SU-DHL-6 (cell line): ENCODE measurements at regions not wholly inside any gene's neighbourhood (a gene's known extent, or its start where the extent isn't known, plus 50 kb on each side); places are given as distances from the start of the nearest gene placed in this dataset.

Experiments used
- H2AFZ ChIP-seq: fragments of 200-600 bp; sonication (generic); 2 replicates; pipeline ENCODE4 v1.6.1; 2014; ENCODE audit warnings: low read depth, mild to moderate bottlenecking, moderate library complexity, mixed read lengths, antibody characterized with exemption, low read length; ENCODE audit not compliant: severe bottlenecking
- H3F3A ChIP-seq: fragments of 200-600 bp; shearing (Covaris generic); 2 replicates; pipeline ENCODE4 v1.6.0; 2016; ENCODE audit warnings: antibody characterized with exemption, mild to moderate bottlenecking; ENCODE audit not compliant: insufficient read depth
- H3K27ac ChIP-seq: fragments of 200-600 bp; sonication (generic); 2 replicates; pipeline ENCODE4 v1.5.1; 2016; ENCODE audit warnings: low read depth, mild to moderate bottlenecking, low read length, moderate library complexity, mixed read lengths
- H3K27me3 ChIP-seq: fragments of 200-600 bp; sonication (generic), shearing (Covaris generic); 2 replicates; pipeline ENCODE4 v1.6.0; 2014; ENCODE audit warnings: mild to moderate bottlenecking, low read length
- H3K36me3 ChIP-seq: fragments of 200-600 bp; sonication (generic); 2 replicates; pipeline ENCODE4 v1.6.1; 2014; ENCODE audit warnings: mild to moderate bottlenecking, low read length, mixed read lengths
- H3K4me2 ChIP-seq: fragments of 300-600, 200-600 bp; shearing (Covaris generic), sonication (generic); 2 replicates; pipeline ENCODE4 v1.6.0; 2014; ENCODE audit warnings: low read length, low read depth, mild to moderate bottlenecking; ENCODE audit not compliant: poor library complexity, severe bottlenecking
- H3K4me3 ChIP-seq: fragments of 200-600 bp; sonication (generic); 2 replicates; pipeline ENCODE4 v1.5.1; 2014; ENCODE audit warnings: antibody characterized with exemption, low read length, mild to moderate bottlenecking, mixed read lengths; ENCODE audit not compliant: insufficient read depth, poor library complexity, severe bottlenecking
- H3K79me2 ChIP-seq: fragments of 200-600 bp; sonication (generic); 2 replicates; pipeline ENCODE4 v1.6.1; 2014; ENCODE audit warnings: mild to moderate bottlenecking, low read length, moderate library complexity; ENCODE audit not compliant: insufficient read depth
- H3K9ac ChIP-seq: fragments of 200-600 bp; sonication (generic); 2 replicates; pipeline ENCODE4 v1.7.0; 2014; ENCODE audit warnings: mild to moderate bottlenecking, low read length
- H3K9me2 ChIP-seq: fragments of 200-600 bp; sonication (generic); replicated peaks from 2 replicates; pipeline ENCODE4 v1.6.1; 2014; ENCODE audit warnings: low read length; ENCODE audit not compliant: insufficient read depth
- H3K9me3 ChIP-seq: fragments of 200-600 bp; sonication (generic); 2 replicates; pipeline ENCODE4 v1.6.1; 2014; ENCODE audit warnings: low read length, mixed read lengths; ENCODE audit not compliant: insufficient read depth
- H4K20me1 ChIP-seq: fragments of 200-600 bp; sonication (generic); 2 replicates; pipeline ENCODE4 v1.6.1; 2014; ENCODE audit warnings: low read depth, mild to moderate bottlenecking, antibody characterized with exemption, low read length, moderate library complexity, mixed read lengths
- CTCF ChIP-seq: fragments of 200-600 bp; sonication (generic); IDR thresholded peaks from one replicate; pipeline ENCODE4 v1.5.1; 2017; ENCODE audit warnings: antibody characterized with exemption, mild to moderate bottlenecking, low read length, moderate library complexity; ENCODE audit not compliant: insufficient read depth, poor library complexity, severe bottlenecking
- EZH2phosphoT487 ChIP-seq: fragments of 200-600 bp; sonication (generic), shearing (Covaris generic); conservative IDR thresholded peaks from 2 replicates; pipeline ENCODE4 v1.6.1; 2018; ENCODE audit warnings: mild to moderate bottlenecking, antibody characterized with exemption, low read length, moderate library complexity, mixed read lengths

- Histone ChIP-seq H3K27me3 (no peaks in the 10 kb centered on the region), H4K20me1 (no peaks in the 10 kb centered on the region), H3K4me2 (no peak overlapping the region), H3K79me2 (no peaks in the 10 kb centered on the region), H3K9ac (no peak overlapping the region), H3K27ac (no peak overlapping the region), H3K9me2 (no peaks in the 10 kb centered on the region), H3K36me3 (no peaks in the 10 kb centered on the region), H3K9me3 (no peaks in the 10 kb centered on the region), H3F3A (no peaks in the 10 kb centered on the region), H3K4me3 (no peak overlapping the region), H2AFZ (no peak overlapping the region)
- TF ChIP-seq EZH2phosphoT487 (no peak), CTCF (no peak)
These were observed 264.9 kb downstream of the PIK3R1 start for GRCh38 chr5:68480335-68480940.

GRCh38 chr5:68482199-68482598, 266.6 kb downstream of the PIK3R1 start:
- no peak overlapping the region for H2AFZ ChIP-seq
- no peaks in the 10 kb centered on the region for H4K20me1 ChIP-seq
- H3K9me2 ChIP-seq = no peaks in the 10 kb centered on the region
- H3F3A ChIP-seq = no peaks in the 10 kb centered on the region
- H3K79me2 ChIP-seq = no peaks in the 10 kb centered on the region
- TF ChIP-seq CTCF = no peak
- TF ChIP-seq EZH2phosphoT487 = no peak
- H3K4me2 ChIP-seq = no peak overlapping the region
- H3K27ac ChIP-seq = no peak overlapping the region
- no peaks in the 10 kb centered on the region for H3K36me3 ChIP-seq
- no peak overlapping the region for H3K4me3 ChIP-seq
- no peaks in the 10 kb centered on the region for H3K9me3 ChIP-seq
- H3K27me3 ChIP-seq = no peaks in the 10 kb centered on the region
- no peak overlapping the region for H3K9ac ChIP-seq

DNA sequence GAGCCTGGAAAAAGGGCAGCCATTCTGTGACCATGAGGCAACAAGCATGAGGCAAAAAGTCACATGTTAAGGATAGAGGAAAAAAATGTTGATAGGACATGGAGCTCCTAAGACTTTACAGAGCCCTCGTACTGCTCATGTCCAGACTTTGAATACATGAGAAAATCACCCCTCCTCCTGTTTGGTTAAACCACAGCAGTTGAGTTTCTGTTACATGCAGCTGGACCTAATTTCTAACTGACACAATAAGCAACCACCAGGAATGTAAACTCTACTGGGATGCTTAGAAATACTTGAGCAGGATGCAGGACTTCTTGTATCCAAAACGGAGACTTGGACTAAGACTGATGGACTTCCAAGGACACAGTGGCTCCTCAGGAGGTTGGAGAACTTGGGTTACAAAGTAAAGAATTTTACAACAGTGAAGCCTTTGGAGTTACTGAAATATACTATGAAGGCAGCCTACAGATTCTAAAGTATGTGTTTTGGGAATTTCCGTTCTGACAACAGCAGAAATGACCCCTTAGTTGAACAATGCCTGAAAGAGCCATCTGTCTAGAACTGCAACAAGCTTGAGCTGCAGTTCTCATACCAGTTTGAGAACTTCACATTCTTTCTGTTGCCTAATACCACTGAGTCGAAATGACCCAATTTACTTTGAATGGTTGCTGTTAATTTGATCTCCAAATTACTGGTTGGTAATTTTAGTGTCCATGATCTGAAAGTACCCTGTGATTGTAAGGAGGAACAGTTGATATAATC, 268.9 kb downstream of the PIK3R1 start:
- no peaks in the 10 kb centered on the region for H3K27me3 ChIP-seq
- H3K9ac ChIP-seq = no peak overlapping the region
- no peaks in the 10 kb centered on the region for H3K9me2 ChIP-seq
- H3K4me3 ChIP-seq = no peak overlapping the region
- no peak overlapping the region for H2AFZ ChIP-seq
- H4K20me1 ChIP-seq = no peaks in the 10 kb centered on the region
- no peak overlapping the region for H3K27ac ChIP-seq
- 0 out of 2 replicates have a peak, but pooled peaks cover 5% of the 10 kb centered on the region for H3K36me3 ChIP-seq
- peaks cover 6% of the 10 kb centered on the region; the same call in 1 of the 2 replicates for H3K9me3 ChIP-seq
- H3K4me2 ChIP-seq = no peak overlapping the region
- TF ChIP-seq CTCF = no peak
- no peak for TF ChIP-seq EZH2phosphoT487
- no peaks in the 10 kb centered on the region for H3F3A ChIP-seq
- no peaks in the 10 kb centered on the region for H3K79me2 ChIP-seq
